ENCODE measurements at regions not wholly inside any gene's neighbourhood (a gene's known extent, or its start where the extent isn't known, plus 50 kb on each side); places are given as distances from the start of the nearest gene placed in this dataset.

GRCh38 chr3:187971629-187972028 lies 182.3 kb upstream of the LPP start:
- TF ChIP-seq CTCF (IDR thresholded peaks at IDR 0.05 in 2 of 3, conservative IDR thresholded peaks at IDR 0.05 in 1 of 3; ENCODE audit: control insufficient read depth in 2 of 3, extremely low read depth in 1 of 3, insufficient read depth in 1 of 3, low read depth in 3 of 3, low read length in 3 of 3), result no peak
- no peak for TF ChIP-seq USF2 (IDR thresholded peaks at IDR 0.05; ENCODE audit: borderline replicate concordance, low read depth, low read length)
- no peak for TF ChIP-seq RELA (IDR thresholded peaks at IDR 0.05; ENCODE audit: borderline replicate concordance, partially characterized antibody)
- TF ChIP-seq MYC (IDR thresholded peaks at IDR 0.05; ENCODE audit: insufficient read depth, insufficient read length, insufficient replicate concordance, low read length, severe bottlenecking), result no peak
- TF ChIP-seq STAT3 (IDR thresholded peaks at IDR 0.05; ENCODE audit: low read depth, low read length), result no peak
- no peak for TF ChIP-seq SIX5 (IDR thresholded peaks at IDR 0.05; ENCODE audit: low read depth, low read length, severe bottlenecking)
- no peak for TF ChIP-seq ZBTB4 (CRISPR knock-in tag; IDR thresholded peaks at IDR 0.05)
- TF ChIP-seq SP1 (IDR thresholded peaks at IDR 0.05; ENCODE audit: low read depth, low read length), result no peak
- no peak for TF ChIP-seq RFX5 (IDR thresholded peaks at IDR 0.05; ENCODE audit: low read depth, low read length)
- TF ChIP-seq EP300 (IDR thresholded peaks at IDR 0.05; ENCODE audit: borderline replicate concordance in 1 of 2, control insufficient read depth in 1 of 2, low read depth in 2 of 2, low read length in 2 of 2), result no peak
- no peak for TF ChIP-seq POLR2AphosphoS5 (IDR thresholded peaks at IDR 0.05; ENCODE audit: low read length)
- no peak for TF ChIP-seq FOXM1 (IDR thresholded peaks at IDR 0.05; ENCODE audit: low read depth, low read length)
